Neuronal stem cell (in vitro differentiated cells): ENCODE measurements at regions not wholly inside any gene's neighbourhood (a gene's known extent, or its start where the extent isn't known, plus 50 kb on each side); places are given as distances from the start of the nearest gene placed in this dataset.
"Not testable (repeated sequence)": the region's sequence is repeated elsewhere in the genome, so short reads cannot be mapped to it uniquely, and the experiment has no call there.

Experiments used
- DNase-seq: peaks from one replicate; pipeline ENCODE4 v3.0.0-alpha.2; 2013; ENCODE audit warnings: low spot score
- H2AFZ ChIP-seq: one replicate; pipeline ENCODE4 v1.6.1; 2013; ENCODE audit warnings: mild to moderate bottlenecking, low read length, inconsistent platforms
- H2AK5ac ChIP-seq: 2 replicates; pipeline ENCODE4 v1.6.1; 2013; ENCODE audit warnings: low read depth, mild to moderate bottlenecking, inconsistent platforms, low read length, moderate library complexity, mixed read lengths
- H2BK120ac ChIP-seq: 2 replicates; pipeline ENCODE4 v1.6.1; 2013; ENCODE audit warnings: low read depth, mild to moderate bottlenecking, inconsistent platforms, low read length, moderate library complexity, mixed read lengths
- H2BK12ac ChIP-seq: one replicate; pipeline ENCODE4 v1.6.1; 2013; ENCODE audit warnings: low read length, inconsistent platforms
- H2BK15ac ChIP-seq: 2 replicates; pipeline ENCODE4 v1.6.1; 2013; ENCODE audit warnings: mild to moderate bottlenecking, low read length, inconsistent platforms, mixed read lengths
- H2BK5ac ChIP-seq: one replicate; pipeline ENCODE4 v1.6.1; 2013; ENCODE audit warnings: inconsistent platforms, mild to moderate bottlenecking, low read length, moderate library complexity
- H3K14ac ChIP-seq: one replicate; pipeline ENCODE4 v1.6.1; 2013; ENCODE audit warnings: low read length, inconsistent platforms
- H3K18ac ChIP-seq: 2 replicates; pipeline ENCODE4 v1.6.1; 2013; ENCODE audit warnings: low read length, inconsistent platforms
- H3K23ac ChIP-seq: 2 replicates; pipeline ENCODE4 v1.6.1; 2013; ENCODE audit warnings: low read depth, mild to moderate bottlenecking, mixed read lengths, low read length, inconsistent platforms; ENCODE audit not compliant: poor library complexity
- H3K27ac ChIP-seq: replicated peaks from 3 replicates; pipeline ENCODE4 v1.5.1; 2013; ENCODE audit warnings: low read length, inconsistent platforms
- H3K27me3 ChIP-seq, 3 experiments: 2 replicates each; pipeline ENCODE4 v1.6.1; 2013; ENCODE audit warnings: low read length in 3 of 3, mild to moderate bottlenecking in 2 of 3, inconsistent platforms in 1 of 3, low read depth in 1 of 3, mixed read lengths in 1 of 3, moderate library complexity in 1 of 3; ENCODE audit not compliant: control insufficient read depth in 3 of 3, insufficient read depth in 3 of 3
- H3K36me3 ChIP-seq, 2 donors: replicated peaks in 1 of 2; 2 replicates each; pipeline ENCODE4 v1.6.1; 2013; ENCODE audit warnings: low read length in 2 of 2; ENCODE audit not compliant: control insufficient read depth in 2 of 2, insufficient read depth in 2 of 2
- H3K4ac ChIP-seq: 2 replicates; pipeline ENCODE4 v1.6.1; 2013; ENCODE audit warnings: inconsistent platforms, mild to moderate bottlenecking, low read length, moderate library complexity
- H3K4me1 ChIP-seq, 2 donors: 1 replicate in 1 of 2; 2 replicates in 1 of 2; pipeline ENCODE4 v1.6.1; 2013; ENCODE audit warnings: low read length in 2 of 2, low read depth in 1 of 2; ENCODE audit not compliant: control insufficient read depth in 2 of 2, insufficient read depth in 1 of 2
- H3K4me2 ChIP-seq: one replicate; pipeline ENCODE4 v1.6.1; 2013; ENCODE audit warnings: mild to moderate bottlenecking, low read length, inconsistent platforms; ENCODE audit not compliant: insufficient read depth, poor library complexity, severe bottlenecking
- H3K4me3 ChIP-seq, 2 donors: 2 replicates each; pipeline ENCODE4 v1.5.1; 2013; ENCODE audit warnings: low read length in 2 of 2, mild to moderate bottlenecking in 2 of 2, inconsistent platforms in 1 of 2, moderate library complexity in 1 of 2
- H3K79me1 ChIP-seq: one replicate; pipeline ENCODE4 v1.6.1; 2013; ENCODE audit warnings: low read depth, mild to moderate bottlenecking, inconsistent platforms, low read length, moderate library complexity
- H3K9ac ChIP-seq: one replicate; pipeline ENCODE4 v1.6.1; 2013; ENCODE audit warnings: mild to moderate bottlenecking, low read depth, low read length, inconsistent platforms; ENCODE audit not compliant: poor library complexity
- H3K9me3 ChIP-seq, 2 donors: replicated peaks in 1 of 2; 2 replicates each; pipeline versions ENCODE3 to v1.6.1; 2013; ENCODE audit warnings: low read length in 2 of 2, mild to moderate bottlenecking in 2 of 2, inconsistent platforms in 1 of 2, low read depth in 1 of 2, mixed read lengths in 1 of 2, moderate library complexity in 1 of 2; ENCODE audit not compliant: control insufficient read depth in 2 of 2, insufficient read depth in 1 of 2
- H4K8ac ChIP-seq: one replicate; pipeline ENCODE4 v1.6.1; 2013; ENCODE audit warnings: low read depth, mild to moderate bottlenecking, inconsistent platforms, low read length, moderate library complexity
- H4K91ac ChIP-seq: one replicate; pipeline ENCODE4 v1.6.1; 2013; ENCODE audit warnings: low read length, low read depth, mild to moderate bottlenecking, inconsistent platforms; ENCODE audit not compliant: poor library complexity
- WGBS, 2 donors: extraction: QIAGEN DNeasy Blood & Tissue Kit; methylation state at CpG; one replicate each; pipeline ENCODE4 v1.1.7; 2013; ENCODE audit warnings: missing lambda C conversion rate in 2 of 2, mixed read lengths in 1 of 2; ENCODE audit not compliant: insufficient read length in 2 of 2, insufficient replicate concordance in 1 of 2; ENCODE audit errors: extremely low coverage in 2 of 2; 5-methylcytosine and 5-hydroxymethylcytosine counted together

- no peak overlapping the region for H3K4ac ChIP-seq
- no peak overlapping the region for H3K18ac ChIP-seq
- H3K14ac ChIP-seq = no peak overlapping the region
- no peak overlapping the region for H2BK120ac ChIP-seq
- H3K79me1 ChIP-seq = no peaks in the 10 kb centered on the region
- no peak overlapping the region for H3K27ac ChIP-seq
- no peak for DNase-seq
- H3K27me3 ChIP-seq = no peaks in the 10 kb centered on the region
- H3K9ac ChIP-seq = no peak overlapping the region
- no peaks in the 10 kb centered on the region for H3K9me3 ChIP-seq
- no peak overlapping the region for H3K4me2 ChIP-seq
- no peak overlapping the region for H2BK15ac ChIP-seq
- H3K23ac ChIP-seq = no peak overlapping the region
- H2BK12ac ChIP-seq = no peak overlapping the region
- no peak overlapping the region for H2AK5ac ChIP-seq
- no peak overlapping the region for H4K8ac ChIP-seq
- no CpG with 5 or more reads among the region's 3 CpGs for WGBS, 2 donors
- H2AFZ ChIP-seq = no peak overlapping the region
- no peak overlapping the region for H2BK5ac ChIP-seq
- no peaks in the 10 kb centered on the region for H3K36me3 ChIP-seq
- no peak overlapping the region for H4K91ac ChIP-seq
- peaks cover 0 to 2% of the 10 kb centered on the region in 2 donors for H3K4me1 ChIP-seq
- H3K4me3 ChIP-seq = no peak overlapping the region
Measured at GRCh38 chr3:177411201-177411600, 213.9 kb upstream of the TBL1XR1 start.

- H3K4me3 ChIP-seq, H3K27me3 ChIP-seq, H4K8ac ChIP-seq, H3K79me1 ChIP-seq, H2BK12ac ChIP-seq, H3K36me3 ChIP-seq, H4K91ac ChIP-seq, H2BK15ac ChIP-seq, H2AK5ac ChIP-seq, H3K9ac ChIP-seq, H2BK5ac ChIP-seq, H3K14ac ChIP-seq, H3K4me1 ChIP-seq, DNase-seq, H3K23ac ChIP-seq, H3K4ac ChIP-seq, H2BK120ac ChIP-seq, H3K27ac ChIP-seq, H3K18ac ChIP-seq, H3K9me3 ChIP-seq, H2AFZ ChIP-seq, H3K4me2 ChIP-seq: not testable (repeated sequence)
- no CpG with 5 or more reads among the region's 32 CpGs for WGBS, 2 donors
Measured at GRCh38 chr3:177412677-177413170, 215.4 kb upstream of the TBL1XR1 start.

DNA sequence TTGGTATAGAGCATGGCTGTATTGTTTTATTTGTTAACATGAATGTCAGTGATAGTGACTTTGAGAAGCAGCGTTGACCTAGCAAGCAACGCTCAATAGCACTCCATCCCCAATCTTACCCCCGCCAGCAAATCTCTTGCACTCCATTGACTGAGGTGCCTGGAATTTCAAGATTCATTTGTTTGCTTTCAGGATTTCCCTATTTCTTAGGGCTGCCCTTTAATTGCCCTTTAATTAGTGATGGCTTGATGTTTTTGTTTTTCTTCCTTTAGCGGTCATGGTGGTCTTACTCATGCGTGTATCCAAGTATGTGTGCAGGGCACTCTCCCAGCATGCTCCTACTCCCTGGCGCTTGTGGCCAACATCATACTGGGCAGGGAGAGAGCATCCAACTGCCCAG, 216.8 kb upstream of the TBL1XR1 start:
- H4K91ac ChIP-seq = no peak overlapping the region
- no peak overlapping the region for H4K8ac ChIP-seq
- H3K27ac ChIP-seq = no peak overlapping the region
- no peak overlapping the region for H3K9ac ChIP-seq
- H3K23ac ChIP-seq = no peak overlapping the region
- no peak overlapping the region for H2BK5ac ChIP-seq
- no peaks in the 10 kb centered on the region for H3K9me3 ChIP-seq
- H3K27me3 ChIP-seq = no peaks in the 10 kb centered on the region
- H3K4me1 ChIP-seq = peaks cover 0 to 2% of the 10 kb centered on the region in 2 donors
- H3K18ac ChIP-seq = no peak overlapping the region
- no peak overlapping the region for H3K14ac ChIP-seq
- H2BK15ac ChIP-seq = no peak overlapping the region
- WGBS, 2 donors = no CpG with 5 or more reads among the region's 6 CpGs
- H2AFZ ChIP-seq = no peak overlapping the region
- no peak overlapping the region for H2BK12ac ChIP-seq
- H3K4me2 ChIP-seq = no peak overlapping the region
- H3K4me3 ChIP-seq = no peak overlapping the region
- H3K36me3 ChIP-seq = no peaks in the 10 kb centered on the region
- H2BK120ac ChIP-seq = no peak overlapping the region
- no peaks in the 10 kb centered on the region for H3K79me1 ChIP-seq
- no peak overlapping the region for H2AK5ac ChIP-seq
- DNase-seq = no peak
- H3K4ac ChIP-seq = no peak overlapping the region

DNA sequence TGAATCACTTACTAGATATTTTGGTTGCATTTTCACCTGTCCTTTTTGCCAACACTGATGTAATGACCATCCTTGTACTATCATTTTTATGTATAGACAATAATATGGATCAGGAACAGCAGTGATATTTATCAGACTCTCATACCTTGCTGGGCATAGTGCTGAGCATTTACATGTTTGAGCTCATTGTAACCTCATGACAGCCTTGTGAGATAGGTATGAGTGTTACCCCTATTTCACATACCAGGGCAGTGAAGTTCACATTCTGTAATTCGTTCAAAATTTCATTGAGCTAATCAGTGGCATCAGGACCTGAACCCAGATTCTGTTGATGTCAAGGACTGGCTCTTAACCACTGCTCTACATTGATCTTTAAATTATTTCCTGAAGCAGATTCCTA, 221.5 kb upstream of the TBL1XR1 start:
- H3K4ac ChIP-seq = no peak overlapping the region
- no peak overlapping the region for H3K14ac ChIP-seq
- H4K91ac ChIP-seq = no peak overlapping the region
- DNase-seq = no peak
- peaks cover 2% of the 10 kb centered on the region in 2 donors for H3K4me1 ChIP-seq
- H2BK12ac ChIP-seq = no peak overlapping the region
- H3K27ac ChIP-seq = no peak overlapping the region
- no peak overlapping the region for H2AK5ac ChIP-seq
- H3K36me3 ChIP-seq = no peaks in the 10 kb centered on the region
- H2BK15ac ChIP-seq = no peak overlapping the region
- H3K4me3 ChIP-seq = no peak overlapping the region
- H3K9ac ChIP-seq = no peak overlapping the region
- no peak overlapping the region for H2BK5ac ChIP-seq
- H3K27me3 ChIP-seq = no peaks in the 10 kb centered on the region
- no peak overlapping the region for H2AFZ ChIP-seq
- WGBS, 2 donors = no CpG with 5 or more reads among the region's 1 CpG
- H3K18ac ChIP-seq = no peak overlapping the region
- peaks cover 0 to 2% of the 10 kb centered on the region in 2 donors for H3K9me3 ChIP-seq
- H4K8ac ChIP-seq = no peak overlapping the region
- no peak overlapping the region for H3K23ac ChIP-seq
- no peak overlapping the region for H3K4me2 ChIP-seq
- H2BK120ac ChIP-seq = no peak overlapping the region
- H3K79me1 ChIP-seq = no peaks in the 10 kb centered on the region
